Trophoblast cell (in vitro differentiated cells and primary cell): ENCODE measurements at regions not wholly inside any gene's neighbourhood (a gene's known extent, or its start where the extent isn't known, plus 50 kb on each side); places are given as distances from the start of the nearest gene placed in this dataset.

Experiments
- DNase-seq, 2 donors: peaks; one replicate each; pipeline ENCODE4 v3.0.0-alpha.2; 2016
- H2AFZ ChIP-seq: 2 replicates; pipeline ENCODE4 v1.6.1; 2013; ENCODE audit warnings: low read length, moderate library complexity, mild to moderate bottlenecking; ENCODE audit not compliant: insufficient read depth, poor library complexity
- H2AK5ac ChIP-seq: 2 replicates; pipeline ENCODE4 v1.6.1; 2013; ENCODE audit warnings: mild to moderate bottlenecking, low read length
- H2BK120ac ChIP-seq: 2 replicates; pipeline ENCODE4 v1.6.1; 2013; ENCODE audit warnings: low read length, mild to moderate bottlenecking, moderate library complexity; ENCODE audit not compliant: insufficient read depth, poor library complexity
- H2BK12ac ChIP-seq: 2 replicates; pipeline ENCODE4 v1.6.1; 2013; ENCODE audit warnings: mild to moderate bottlenecking, low read length, moderate library complexity
- H2BK5ac ChIP-seq: 2 replicates; pipeline ENCODE4 v1.6.1; 2013; ENCODE audit warnings: low read length, low read depth, moderate library complexity, mild to moderate bottlenecking; ENCODE audit not compliant: poor library complexity
- H3K14ac ChIP-seq: 2 replicates; pipeline ENCODE4 v1.6.1; 2013; ENCODE audit warnings: mild to moderate bottlenecking, low read length
- H3K18ac ChIP-seq: 2 replicates; pipeline ENCODE4 v1.6.1; 2013; ENCODE audit warnings: mild to moderate bottlenecking, low read length
- H3K23ac ChIP-seq: 2 replicates; pipeline ENCODE4 v1.6.1; 2013; ENCODE audit warnings: low read length
- H3K27ac ChIP-seq: 2 replicates; pipeline ENCODE4 v1.5.1; 2013; ENCODE audit warnings: low read depth, mild to moderate bottlenecking, inconsistent platforms, low read length, moderate library complexity
- H3K27me3 ChIP-seq: 2 replicates; pipeline ENCODE4 v1.6.1; 2013; ENCODE audit warnings: inconsistent platforms, mild to moderate bottlenecking, low read length, moderate library complexity; ENCODE audit not compliant: insufficient read depth
- H3K36me3 ChIP-seq, 2 experiments: 1 replicate in 1 of 2; 2 replicates in 1 of 2; pipeline ENCODE4 v1.6.1; 2013; ENCODE audit warnings: low read length in 2 of 2, mild to moderate bottlenecking in 2 of 2, moderate library complexity in 1 of 2; ENCODE audit not compliant: insufficient read depth in 2 of 2, control insufficient read depth in 1 of 2
- H3K4ac ChIP-seq: 2 replicates; pipeline ENCODE4 v1.6.1; 2013; ENCODE audit warnings: low read depth, mild to moderate bottlenecking, low read length, moderate library complexity
- H3K4me1 ChIP-seq, 2 experiments: 1 replicate in 1 of 2; 2 replicates in 1 of 2; pipeline ENCODE4 v1.6.1; 2013; ENCODE audit warnings: low read length in 2 of 2, mild to moderate bottlenecking in 2 of 2, moderate library complexity in 1 of 2; ENCODE audit not compliant: insufficient read depth in 2 of 2, control insufficient read depth in 1 of 2
- H3K4me2 ChIP-seq: 2 replicates; pipeline ENCODE4 v1.6.1; 2013; ENCODE audit warnings: inconsistent platforms, mild to moderate bottlenecking, low read length, moderate library complexity
- H3K4me3 ChIP-seq: 2 replicates; pipeline ENCODE4 v1.5.1; 2013; ENCODE audit warnings: mild to moderate bottlenecking, low read depth, low read length, inconsistent platforms
- H3K79me1 ChIP-seq: one replicate; pipeline ENCODE4 v1.6.1; 2013; ENCODE audit warnings: low read length
- H3K79me2 ChIP-seq: 2 replicates; pipeline ENCODE4 v1.6.1; 2013; ENCODE audit warnings: low read length, mild to moderate bottlenecking; ENCODE audit not compliant: control insufficient read depth, insufficient read depth, poor library complexity
- H3K9ac ChIP-seq: 2 replicates; pipeline ENCODE4 v1.6.1; 2013; ENCODE audit warnings: mild to moderate bottlenecking, low read length
- H3K9me3 ChIP-seq: 2 replicates; pipeline ENCODE4 v1.6.1; 2013; ENCODE audit warnings: low read depth, mild to moderate bottlenecking, control low read depth, inconsistent platforms, low read length; ENCODE audit not compliant: insufficient read depth
- H4K12ac ChIP-seq: 2 replicates; pipeline ENCODE4 v1.6.1; 2013; ENCODE audit warnings: low read depth, mild to moderate bottlenecking, low read length, moderate library complexity
- H4K8ac ChIP-seq: 2 replicates; pipeline ENCODE4 v1.6.1; 2013; ENCODE audit warnings: low read depth, mild to moderate bottlenecking, low read length, moderate library complexity
- H4K91ac ChIP-seq: one replicate; pipeline ENCODE4 v1.6.1; 2013; ENCODE audit warnings: low read depth, mild to moderate bottlenecking, low read length, moderate library complexity
- WGBS: extraction: QIAGEN DNeasy Blood & Tissue Kit; methylation state at CpG from one replicate; pipeline ENCODE4 v1.1.7; 2013; ENCODE audit warnings: missing lambda C conversion rate; ENCODE audit not compliant: insufficient read length, insufficient coverage; ENCODE audit errors: extremely low coverage; 5-methylcytosine and 5-hydroxymethylcytosine counted together

- H4K8ac ChIP-seq = no peak overlapping the region
- no peak overlapping the region for H3K4ac ChIP-seq
- H3K14ac ChIP-seq = no peak overlapping the region
- peak overlapping the region; percentile 98 for H3K23ac ChIP-seq
- H3K18ac ChIP-seq = no peak overlapping the region
- peaks cover 2% of the 10 kb centered on the region for H3K9me3 ChIP-seq
- DNase-seq = no peak
- H3K79me1 ChIP-seq = no peaks in the 10 kb centered on the region
- no peaks in the 10 kb centered on the region for H3K27me3 ChIP-seq
- H3K36me3 ChIP-seq = no peaks in the 10 kb centered on the region
- H3K4me1 ChIP-seq = no peaks in the 10 kb centered on the region
- no peak overlapping the region for H2BK5ac ChIP-seq
- no peaks in the 10 kb centered on the region for H3K79me2 ChIP-seq
- no peak overlapping the region for H3K4me3 ChIP-seq
- no CpG with 5 or more reads among the region's 8 CpGs for WGBS
- H2BK120ac ChIP-seq = no peak overlapping the region
- no peak overlapping the region for H2BK12ac ChIP-seq
- no peak overlapping the region for H4K12ac ChIP-seq
- no peak overlapping the region for H3K27ac ChIP-seq
- no peak overlapping the region for H3K4me2 ChIP-seq
- H2AFZ ChIP-seq = no peak overlapping the region
- H3K9ac ChIP-seq = peak overlapping the region; percentile 57
- no peak overlapping the region for H2AK5ac ChIP-seq
- no peak overlapping the region for H4K91ac ChIP-seq
Measured at GRCh38 chr17:79341222-79341780, 266.7 kb downstream of the ENGASE start.

- no peaks in the 10 kb centered on the region for H3K79me2 ChIP-seq
Measured at GRCh38 chr17:79340333-79341221, 266.0 kb downstream of the ENGASE start.

GRCh38 chr17:79339321-79339720 lies 264.7 kb downstream of the ENGASE start:
- Histone ChIP-seq H3K27me3 (no peaks in the 10 kb centered on the region), H4K12ac (no peak overlapping the region), H4K8ac (no peak overlapping the region), H3K9ac (no peak overlapping the region), H3K79me1 (no peaks in the 10 kb centered on the region), H2BK5ac (no peak overlapping the region), H3K14ac (no peak overlapping the region), H3K36me3 (no peaks in the 10 kb centered on the region), H2BK12ac (no peak overlapping the region), H4K91ac (no peak overlapping the region), H3K18ac (no peak overlapping the region), H2AK5ac (no peak overlapping the region), H3K4ac (no peak overlapping the region), H3K4me2 (no peak overlapping the region), H3K79me2 (no peaks in the 10 kb centered on the region), H3K4me3 (no peak overlapping the region), H3K4me1 (no peaks in the 10 kb centered on the region), H3K9me3 (peaks cover 2% of the 10 kb centered on the region), H2AFZ (no peak overlapping the region), H3K27ac (no peak overlapping the region), H3K23ac (no peak overlapping the region), H2BK120ac (no peak overlapping the region)
- no CpG with 5 or more reads among the region's 7 CpGs for WGBS
- no peak for DNase-seq

More at GRCh38 chr17:79340333-79341221, 266.0 kb downstream of the ENGASE start:
- no peak for DNase-seq
- H3K36me3 ChIP-seq = no peaks in the 10 kb centered on the region
- no peaks in the 10 kb centered on the region for H3K27me3 ChIP-seq
- H3K9me3 ChIP-seq = peaks cover 2% of the 10 kb centered on the region
- no peak overlapping the region for H3K4me3 ChIP-seq
- H3K4ac ChIP-seq = no peak overlapping the region
- no peak overlapping the region for H2BK12ac ChIP-seq
- H4K91ac ChIP-seq = no peak overlapping the region
- H2BK5ac ChIP-seq = no peak overlapping the region
- H3K27ac ChIP-seq = no peak overlapping the region
- no peak overlapping the region for H4K8ac ChIP-seq
- H3K23ac ChIP-seq = peak overlapping the region; percentile 98
- H2AK5ac ChIP-seq = no peak overlapping the region
- peak overlapping the region; percentile 57 for H3K9ac ChIP-seq
- H3K18ac ChIP-seq = no peak overlapping the region
- no CpG with 5 or more reads among the region's 12 CpGs for WGBS
- H4K12ac ChIP-seq = no peak overlapping the region
- H2BK120ac ChIP-seq = no peak overlapping the region
- no peak overlapping the region for H2AFZ ChIP-seq
- H3K14ac ChIP-seq = no peak overlapping the region
- no peaks in the 10 kb centered on the region for H3K79me1 ChIP-seq
- no peak overlapping the region for H3K4me2 ChIP-seq
- H3K4me1 ChIP-seq = no peaks in the 10 kb centered on the region

GRCh38 chr17:79338604-79339003 lies 264.0 kb downstream of the ENGASE start:
- Histone ChIP-seq H2BK5ac (no peak overlapping the region), H3K23ac (no peak overlapping the region), H3K4me3 (no peak overlapping the region), H3K4ac (no peak overlapping the region), H2AK5ac (no peak overlapping the region), H3K14ac (no peak overlapping the region), H3K79me2 (no peaks in the 10 kb centered on the region), H3K9me3 (peaks cover 2% of the 10 kb centered on the region), H2BK120ac (no peak overlapping the region), H4K8ac (no peak overlapping the region), H2BK12ac (no peak overlapping the region), H3K9ac (no peak overlapping the region), H4K91ac (no peak overlapping the region), H3K4me1 (no peaks in the 10 kb centered on the region), H3K4me2 (no peak overlapping the region), H3K27me3 (no peaks in the 10 kb centered on the region), H3K27ac (no peak overlapping the region), H3K36me3 (no peaks in the 10 kb centered on the region), H3K79me1 (no peaks in the 10 kb centered on the region), H3K18ac (no peak overlapping the region), H2AFZ (no peak overlapping the region), H4K12ac (no peak overlapping the region)
- DNase-seq = no peak
- WGBS = no CpG with 5 or more reads among the region's 4 CpGs
